A673 (cell line): ENCODE measurements at regions not wholly inside any gene's neighbourhood (a gene's known extent, or its start where the extent isn't known, plus 50 kb on each side); places are given as distances from the start of the nearest gene placed in this dataset.

Experiments used
- BruUV-seq: library from RNA; stranded (reverse); fragments of 400-500 nt; replicated peaks from 2 replicates; lab custom pipeline; 2021; lab: Mats Ljungman, UMichigan
- CTCF ChIA-PET: fragments of 300-600 bp; sonication (Branson Sonifier 250); formaldehyde crosslinking; loops from one replicate; lab custom pipeline; 2022; ENCODE audit warnings: antibody characterized with exemption; lab: Charles Lee
- POLR2A ChIA-PET: fragments of 300-600 bp; sonication (Branson Sonifier 250); formaldehyde crosslinking; loops from one replicate; lab custom pipeline; 2022; ENCODE audit warnings: antibody characterized with exemption; ENCODE audit not compliant: low non-redundant PET; lab: Charles Lee
- DNase-seq: peaks from one replicate; pipeline ENCODE4 v3.0.0-alpha.2; 2015; ENCODE audit warnings: low spot score
- H3K27ac ChIP-seq: fragments of 200-600 bp; sonication (generic); 2 replicates; pipeline ENCODE4 v1.5.1; 2016; ENCODE audit warnings: mixed run types, low read depth, mild to moderate bottlenecking, mixed read lengths, antibody characterized with exemption, low read length; ENCODE audit not compliant: poor library complexity, severe bottlenecking
- H3K27me3 ChIP-seq: fragments of 200-600 bp; sonication (generic); replicated peaks from 2 replicates; pipeline ENCODE4 v1.6.1; 2017; ENCODE audit warnings: mixed run types, low read depth, mild to moderate bottlenecking, mixed read lengths, antibody characterized with exemption, low read length; ENCODE audit not compliant: insufficient read depth, poor library complexity
- H3K36me3 ChIP-seq: fragments of 200-600 bp; sonication (generic); 2 replicates; pipeline ENCODE4 v1.6.1; 2016; ENCODE audit warnings: mixed run types, mild to moderate bottlenecking, mixed read lengths, antibody characterized with exemption, low read length; ENCODE audit not compliant: insufficient read depth, poor library complexity, severe bottlenecking
- H3K4me1 ChIP-seq: fragments of 200-600 bp; sonication (generic); 2 replicates; pipeline ENCODE4 v1.6.1; 2017; ENCODE audit warnings: mixed run types, mild to moderate bottlenecking, mixed read lengths, antibody characterized with exemption, low read length; ENCODE audit not compliant: insufficient read depth, poor library complexity, severe bottlenecking
- H3K4me3 ChIP-seq: fragments of 200-600 bp; sonication (generic); 2 replicates; pipeline ENCODE4 v1.5.1; 2016; ENCODE audit warnings: low read depth, mixed run types, mild to moderate bottlenecking, mixed read lengths, low read length; ENCODE audit not compliant: poor library complexity, severe bottlenecking
- H3K9me3 ChIP-seq: fragments of 200-600 bp; sonication (generic); 2 replicates; pipeline ENCODE4 v1.6.1; 2016; ENCODE audit warnings: mixed run types, low read depth, mild to moderate bottlenecking, mixed read lengths, antibody characterized with exemption, low read length; ENCODE audit not compliant: poor library complexity, severe bottlenecking
- CTCF ChIP-seq: fragments of 300-800, 200-600 bp; sonication (generic); conservative IDR thresholded peaks from 2 replicates; pipeline ENCODE4 v1.5.1; 2017; ENCODE audit warnings: low read depth, mild to moderate bottlenecking, antibody characterized with exemption, low read length, moderate library complexity, mixed read lengths
- EZH2 ChIP-seq: fragments of 200-600 bp; sonication (generic); IDR thresholded peaks from 2 replicates; pipeline ENCODE4 v1.6.1; 2017; ENCODE audit warnings: borderline replicate concordance, low read depth, mild to moderate bottlenecking, mixed read lengths, antibody characterized with exemption, low read length; ENCODE audit not compliant: poor library complexity, severe bottlenecking
- intact Hi-C: fragments of 100-400 bp; cut with micrococcal nuclease; formaldehyde crosslinking; loops from one replicate; pipeline ENCODE4 v1.10.0; 2022; ENCODE audit not compliant: unreplicated experiment

GRCh38 chr13:40251343-40252032 lies 415.0 kb downstream of the FOXO1 start:
- CTCF ChIA-PET, result no interaction called here

GRCh38 chr13:40252241-40252640 lies 414.2 kb downstream of the FOXO1 start:
- intact Hi-C loops, result no loop called here
- H3K27me3 ChIP-seq, result no peaks in the 10 kb centered on the region
- TF ChIP-seq CTCF (no peak), EZH2 (no peak)
- no peak overlapping the region for H3K4me3 ChIP-seq
- no peak overlapping the region for H3K27ac ChIP-seq
- no TSS peak for BruUV-seq
- H3K4me1 ChIP-seq, result no peaks in the 10 kb centered on the region
- CTCF ChIA-PET, result no interaction called here
- H3K36me3 ChIP-seq, result no peaks in the 10 kb centered on the region
- no peaks in the 10 kb centered on the region for H3K9me3 ChIP-seq
- POLR2A ChIA-PET, result no interaction called here
- DNase-seq, result no peak

More at GRCh38 chr13:40251343-40252032, 415.0 kb downstream of the FOXO1 start:
- no peak overlapping the region for H3K27ac ChIP-seq
- H3K4me1 ChIP-seq, result no peaks in the 10 kb centered on the region
- no peak overlapping the region for H3K4me3 ChIP-seq
- TF ChIP-seq CTCF (no peak), EZH2 (no peak)
- POLR2A ChIA-PET, result no interaction called here
- no peaks in the 10 kb centered on the region for H3K27me3 ChIP-seq
- no peaks in the 10 kb centered on the region for H3K9me3 ChIP-seq
- intact Hi-C loops, result no loop called here
- no TSS peak for BruUV-seq
- H3K36me3 ChIP-seq, result no peaks in the 10 kb centered on the region
- no peak for DNase-seq

- no peaks in the 10 kb centered on the region for H3K4me1 ChIP-seq
- ChIA-PET CTCF (no interaction called here), POLR2A (no interaction called here)
Observed at GRCh38 chr13:40252676-40253075, 413.8 kb downstream of the FOXO1 start.

More at GRCh38 chr13:40252676-40253075, 413.8 kb downstream of the FOXO1 start:
- no TSS peak for BruUV-seq
- no peak for DNase-seq
- no peaks in the 10 kb centered on the region for H3K36me3 ChIP-seq
- H3K27ac ChIP-seq, result no peak overlapping the region
- TF ChIP-seq EZH2 (no peak), CTCF (no peak)
- intact Hi-C loops, result no loop called here
- H3K9me3 ChIP-seq, result no peaks in the 10 kb centered on the region
- H3K4me3 ChIP-seq, result no peak overlapping the region
- no peaks in the 10 kb centered on the region for H3K27me3 ChIP-seq
